H9 (cell line): ENCODE measurements at regions not wholly inside any gene's neighbourhood (a gene's known extent, or its start where the extent isn't known, plus 50 kb on each side); places are given as distances from the start of the nearest gene placed in this dataset.

Experiments used
- DNase-seq: peaks from one replicate; pipeline ENCODE4 v3.0.0-alpha.2; 2017
- H2AFZ ChIP-seq: one replicate; pipeline ENCODE4 v1.6.1; 2013; ENCODE audit warnings: mild to moderate bottlenecking, low read length, control low read depth, moderate library complexity
- H2AK5ac ChIP-seq: 2 replicates; pipeline ENCODE4 v1.6.1; 2013; ENCODE audit warnings: low read length, control low read depth, mixed read lengths; ENCODE audit not compliant: insufficient read length
- H2BK120ac ChIP-seq: one replicate; pipeline ENCODE4 v1.6.1; 2013; ENCODE audit warnings: low read depth, mild to moderate bottlenecking, low read length, control low read depth, inconsistent platforms; ENCODE audit not compliant: poor library complexity, severe bottlenecking
- H2BK12ac ChIP-seq: 2 replicates; pipeline ENCODE4 v1.6.1; 2013; ENCODE audit warnings: low read length, control low read depth, mixed read lengths, low read depth; ENCODE audit not compliant: insufficient read length
- H2BK15ac ChIP-seq: 2 replicates; pipeline ENCODE4 v1.6.1; 2013; ENCODE audit warnings: low read depth, low read length, control low read depth
- H2BK20ac ChIP-seq: one replicate; pipeline ENCODE4 v1.6.1; 2013; ENCODE audit warnings: low read depth, mild to moderate bottlenecking, low read length, control low read depth, inconsistent platforms; ENCODE audit not compliant: poor library complexity, severe bottlenecking
- H2BK5ac ChIP-seq: 2 replicates; pipeline ENCODE4 v1.6.1; 2013; ENCODE audit warnings: low read length, control low read depth, mixed read lengths; ENCODE audit not compliant: insufficient read length
- H3K14ac ChIP-seq: 2 replicates; pipeline ENCODE4 v1.6.1; 2013; ENCODE audit warnings: low read length, control low read depth; ENCODE audit not compliant: insufficient read depth
- H3K18ac ChIP-seq: 2 replicates; pipeline ENCODE4 v1.6.1; 2013; ENCODE audit warnings: low read depth, mild to moderate bottlenecking, mixed read lengths, low read length, control low read depth; ENCODE audit not compliant: insufficient read length
- H3K23ac ChIP-seq: 2 replicates; pipeline ENCODE4 v1.6.1; 2013; ENCODE audit warnings: low read length, control low read depth, mixed read lengths, low read depth; ENCODE audit not compliant: insufficient read length
- H3K23me2 ChIP-seq: 2 replicates; pipeline ENCODE4 v1.6.1; 2013; ENCODE audit warnings: low read depth, mild to moderate bottlenecking, mixed read lengths, low read length, control low read depth; ENCODE audit not compliant: insufficient read length, poor library complexity, severe bottlenecking
- H3K27ac ChIP-seq: 2 replicates; pipeline ENCODE4 v1.5.1; 2013; ENCODE audit warnings: low read length, control low read depth, mixed read lengths, low read depth; ENCODE audit not compliant: insufficient read length
- H3K27me3 ChIP-seq: 2 replicates; pipeline ENCODE4 v1.6.1; 2013; ENCODE audit warnings: low read length, control low read depth, inconsistent platforms; ENCODE audit not compliant: insufficient read depth
- H3K4ac ChIP-seq: 2 replicates; pipeline ENCODE4 v1.6.1; 2013; ENCODE audit warnings: low read depth, mild to moderate bottlenecking, control low read depth, inconsistent platforms, low read length, moderate library complexity
- H3K4me1 ChIP-seq: 2 replicates; pipeline ENCODE4 v1.6.1; 2013; ENCODE audit warnings: low read length, control low read depth, inconsistent platforms; ENCODE audit not compliant: insufficient read depth
- H3K4me2 ChIP-seq: 2 replicates; pipeline ENCODE4 v1.6.1; 2013; ENCODE audit warnings: low read length, control low read depth, mixed read lengths; ENCODE audit not compliant: insufficient read length, insufficient read depth
- H3K56ac ChIP-seq: 2 replicates; pipeline ENCODE4 v1.6.1; 2013; ENCODE audit warnings: low read depth, mild to moderate bottlenecking, mixed read lengths, low read length, control low read depth; ENCODE audit not compliant: insufficient read length
- H3K79me1 ChIP-seq: 2 replicates; pipeline ENCODE4 v1.6.1; 2013; ENCODE audit warnings: low read depth, mild to moderate bottlenecking, moderate library complexity, low read length, control low read depth, inconsistent platforms; ENCODE audit not compliant: insufficient read depth, poor library complexity, severe bottlenecking
- H3K79me2 ChIP-seq: 2 replicates; pipeline ENCODE4 v1.6.1; 2013; ENCODE audit warnings: low read length, control low read depth, inconsistent platforms; ENCODE audit not compliant: insufficient read depth
- H3K9ac ChIP-seq: 2 replicates; pipeline ENCODE4 v1.6.1; 2013; ENCODE audit warnings: low read length, control low read depth, mixed read lengths; ENCODE audit not compliant: insufficient read length; ENCODE audit errors: extremely low read depth
- H3K9me3 ChIP-seq: one replicate; pipeline ENCODE4 v1.6.1; 2013; ENCODE audit warnings: low read depth, low read length, inconsistent platforms; ENCODE audit not compliant: control insufficient read depth
- H3T11ph ChIP-seq: one replicate; pipeline ENCODE4 v1.6.1; 2013; ENCODE audit warnings: mild to moderate bottlenecking, low read length, control low read depth, inconsistent platforms
- H4K20me1 ChIP-seq: one replicate; pipeline ENCODE4 v1.6.1; 2013; ENCODE audit not compliant: control insufficient read depth, insufficient read length, insufficient read depth
- H4K5ac ChIP-seq: 2 replicates; pipeline ENCODE4 v1.6.1; 2013; ENCODE audit warnings: low read depth, mild to moderate bottlenecking, mixed read lengths, low read length, control low read depth; ENCODE audit not compliant: insufficient read length
- H4K8ac ChIP-seq: replicated peaks from 2 replicates; pipeline ENCODE4 v1.6.1; 2013; ENCODE audit warnings: low read length, control low read depth, mixed read lengths, low read depth; ENCODE audit not compliant: insufficient read length
- H4K91ac ChIP-seq: 2 replicates; pipeline ENCODE4 v1.6.1; 2013; ENCODE audit warnings: low read depth, mild to moderate bottlenecking, moderate library complexity, mixed read lengths, low read length, control low read depth; ENCODE audit not compliant: insufficient read length
- H3K27ac Mint-ChIP-seq, 3 experiments: 2 replicates in 2 of 3; 3 replicates in 1 of 3; pipeline ENCODE4 v1.8.0; 2020 to 2021; ENCODE audit warnings: mixed read lengths in 3 of 3, mild to moderate bottlenecking in 1 of 3, moderate library complexity in 1 of 3
- H3K27me3 Mint-ChIP-seq: 2 replicates; pipeline ENCODE4 v1.8.0; 2021; ENCODE audit warnings: low read depth, mild to moderate bottlenecking, moderate library complexity, mixed read lengths
- H3K36me3 Mint-ChIP-seq, 3 experiments: 2 replicates in 2 of 3; 3 replicates in 1 of 3; pipeline ENCODE4 v1.8.0; 2020 to 2021; ENCODE audit warnings: low read depth in 3 of 3, mixed read lengths in 3 of 3; ENCODE audit not compliant: insufficient read depth in 1 of 3
- H3K4me1 Mint-ChIP-seq, 2 experiments: 2 replicates each; pipeline ENCODE4 v1.8.0; 2020; ENCODE audit warnings: mixed read lengths in 2 of 2
- H3K4me3 Mint-ChIP-seq, 2 experiments: 2 replicates in 1 of 2; 3 replicates in 1 of 2; pipeline ENCODE4 v1.8.0; 2020 to 2021; ENCODE audit warnings: mild to moderate bottlenecking in 2 of 2, mixed read lengths in 2 of 2, moderate library complexity in 1 of 2
- H3K9me3 Mint-ChIP-seq, 2 experiments: 2 replicates in 1 of 2; 3 replicates in 1 of 2; pipeline ENCODE4 v1.8.0; 2020; ENCODE audit warnings: mild to moderate bottlenecking in 2 of 2, mixed read lengths in 2 of 2, moderate library complexity in 1 of 2
- CTCF ChIP-seq: fragments of 200-600 bp; sonication (generic); conservative IDR thresholded peaks from 3 replicates; pipeline ENCODE4 v1.8.0; 2021; ENCODE audit warnings: antibody characterized with exemption, mild to moderate bottlenecking
- WGBS: extraction: QIAGEN DNeasy Blood & Tissue Kit; methylation state at CpG from one replicate; pipeline ENCODE4 v1.1.7; 2013; ENCODE audit warnings: missing lambda C conversion rate, low lambda C conversion rate, mixed read lengths; ENCODE audit not compliant: insufficient read length; ENCODE audit errors: extremely low coverage; 5-methylcytosine and 5-hydroxymethylcytosine counted together

DNA sequence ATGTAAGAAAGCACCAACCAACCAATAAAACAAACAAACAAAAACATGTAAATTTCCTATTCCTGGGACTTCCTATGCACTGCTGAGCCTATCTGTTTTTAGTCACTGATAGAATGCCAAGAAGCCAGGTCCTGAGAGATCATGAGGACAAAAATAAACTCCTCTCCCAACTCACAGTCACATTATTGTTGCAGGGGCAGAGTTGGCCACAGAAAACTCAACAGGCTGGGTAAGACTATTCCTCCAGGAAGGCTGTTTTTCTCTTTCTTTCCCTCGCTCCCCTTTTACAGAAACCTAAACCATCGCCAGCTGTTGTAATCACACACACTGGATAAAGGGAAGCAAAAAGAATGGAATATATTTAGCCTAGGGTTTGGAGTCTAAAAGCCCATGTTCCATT is 55.8 kb upstream of the METAP2 start:
- no peak for TF ChIP-seq CTCF
- no peaks in the 10 kb centered on the region for H3K9me3 ChIP-seq
- no peaks in the 10 kb centered on the region for H3K4me1 ChIP-seq
- WGBS = no CpG with 5 or more reads among the region's 2 CpGs
- no peak overlapping the region for H3K4me2 ChIP-seq
- DNase-seq = no peak
- H2BK15ac ChIP-seq = no peak overlapping the region
- no peak overlapping the region for H3K18ac ChIP-seq
- Mint-ChIP-seq H3K4me1 (no peaks in the 10 kb centered on the region), H3K27me3 (no peaks in the 10 kb centered on the region; the same call in 1 of the 2 replicates), H3K9me3 (no peaks in the 10 kb centered on the region), H3K27ac (no peak overlapping the region), H3K36me3 (no peaks in the 10 kb centered on the region), H3K4me3 (no peak overlapping the region)
- no peak overlapping the region for H3K27ac ChIP-seq
- peak overlapping the region; percentile 23 for H2AFZ ChIP-seq
- no peaks in the 10 kb centered on the region for H3K79me2 ChIP-seq
- no peak overlapping the region for H2AK5ac ChIP-seq
- H3K27me3 ChIP-seq = no peaks in the 10 kb centered on the region
- no peak overlapping the region for H3K23ac ChIP-seq
- no peaks in the 10 kb centered on the region for H3K79me1 ChIP-seq
- peak overlapping the region; percentile 6 for H2BK120ac ChIP-seq
- no peak overlapping the region for H3K9ac ChIP-seq
- H2BK20ac ChIP-seq = no peak overlapping the region
- H4K91ac ChIP-seq = no peak overlapping the region
- no peaks in the 10 kb centered on the region for H4K20me1 ChIP-seq
- no peak overlapping the region for H3K56ac ChIP-seq
- H2BK5ac ChIP-seq = no peak overlapping the region
- no peak overlapping the region for H4K5ac ChIP-seq
- H4K8ac ChIP-seq = no peak overlapping the region
- no peak overlapping the region for H2BK12ac ChIP-seq
- H3K23me2 ChIP-seq = no peaks in the 10 kb centered on the region
- no peak overlapping the region for H3T11ph ChIP-seq
- no peak overlapping the region for H3K14ac ChIP-seq
- H3K4ac ChIP-seq = no peak overlapping the region
